Memory B cell (primary cell): ENCODE measurements at regions not wholly inside any gene's neighbourhood (a gene's known extent, or its start where the extent isn't known, plus 50 kb on each side); places are given as distances from the start of the nearest gene placed in this dataset.
A peak's percentile ranks its signal among the peaks of the same experiment; 100 is the strongest.

Experiments
- ATAC-seq: fragments of 150-1000 bp; cut with Tn5 transposase; 2 replicates; pipeline ENCODE4 v1.10.0; 2021; ENCODE audit warnings: low read depth, mild to moderate bottlenecking, moderate library complexity
- DNase-seq, 2 donors: peaks; one replicate each; pipeline ENCODE4 v3.0.0; 2022; ENCODE audit warnings: low spot score in 2 of 2
- H3K27ac Mint-ChIP-seq: one replicate; pipeline ENCODE4 v1.8.0; 2022; ENCODE audit warnings: mild to moderate bottlenecking, moderate library complexity, mixed read lengths
- H3K27me3 Mint-ChIP-seq: one replicate; pipeline ENCODE4 v1.8.0; 2022; ENCODE audit warnings: mixed read lengths
- H3K36me3 Mint-ChIP-seq: one replicate; pipeline ENCODE4 v1.8.0; 2022; ENCODE audit warnings: mild to moderate bottlenecking, mixed read lengths
- H3K4me1 Mint-ChIP-seq: one replicate; pipeline ENCODE4 v1.8.0; 2022; ENCODE audit warnings: mixed read lengths
- H3K4me3 Mint-ChIP-seq: one replicate; pipeline ENCODE4 v1.8.0; 2022; ENCODE audit warnings: mild to moderate bottlenecking, moderate library complexity, mixed read lengths
- H3K9me3 Mint-ChIP-seq: one replicate; pipeline ENCODE4 v1.8.0; 2022; ENCODE audit warnings: mixed read lengths

GRCh38 chrX:39599339-39599738 lies 498.4 kb downstream of the BCOR start:
- no peaks in the 10 kb centered on the region for H3K4me1 Mint-ChIP-seq
- no peaks in the 10 kb centered on the region for H3K9me3 Mint-ChIP-seq
- no peak overlapping the region for H3K27ac Mint-ChIP-seq
- DNase-seq (no peak), ATAC-seq (no peak)
- H3K36me3 Mint-ChIP-seq = no peaks in the 10 kb centered on the region
- no peak overlapping the region for H3K4me3 Mint-ChIP-seq
- H3K27me3 Mint-ChIP-seq = peaks cover 8% of the 10 kb centered on the region

GRCh38 chrX:39600222-39600621 lies 497.5 kb downstream of the BCOR start:
- Mint-ChIP-seq H3K9me3 (no peaks in the 10 kb centered on the region), H3K27me3 (peaks cover 10% of the 10 kb centered on the region), H3K36me3 (peaks cover 2% of the 10 kb centered on the region), H3K27ac (no peak overlapping the region), H3K4me1 (no peaks in the 10 kb centered on the region), H3K4me3 (no peak overlapping the region)
- ATAC-seq (no peak), DNase-seq (no peak)

DNA sequence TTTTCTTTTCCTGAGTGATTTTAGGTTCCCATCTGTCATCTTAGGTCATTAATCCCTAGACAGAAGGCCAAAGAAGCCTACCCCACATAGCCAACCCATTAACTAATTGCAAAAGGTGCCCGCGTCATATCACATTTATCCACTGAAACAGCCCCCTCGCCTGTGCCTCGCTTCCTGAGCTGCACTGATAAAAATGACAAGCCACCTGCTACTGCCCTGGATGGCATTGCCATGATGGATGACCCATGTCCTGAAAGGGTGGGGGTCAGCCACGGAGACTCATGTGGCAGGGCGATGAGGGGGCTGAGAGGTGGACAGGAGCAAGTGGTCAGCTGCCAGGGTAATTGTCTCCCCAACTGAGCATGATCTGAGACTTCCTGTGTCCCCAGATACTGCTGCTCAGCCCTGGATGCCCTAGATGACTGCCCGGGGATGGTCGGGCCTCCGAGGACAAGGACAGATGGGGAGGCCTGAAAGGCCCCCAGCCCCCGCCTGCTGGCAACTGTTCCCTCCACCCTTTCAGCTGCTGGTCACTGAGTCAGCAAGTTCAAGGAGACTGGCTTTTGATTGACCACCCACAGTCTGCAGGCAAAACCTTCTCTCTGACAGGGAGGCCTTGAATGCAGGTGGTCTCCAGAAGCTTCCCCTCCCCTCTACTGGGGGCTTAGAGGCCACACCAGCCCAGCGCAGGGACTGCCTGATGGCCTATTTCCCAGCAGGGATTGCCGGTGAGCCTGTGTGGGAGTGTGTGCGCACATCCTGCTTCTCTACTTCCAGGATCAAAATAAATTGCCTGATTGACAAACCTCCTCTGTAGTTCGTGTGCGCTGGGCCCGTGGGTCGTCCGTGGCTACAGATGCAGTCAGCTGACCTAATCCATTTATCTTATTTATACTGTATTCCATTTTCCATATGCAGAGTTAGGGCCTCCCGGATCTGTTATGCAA lies 496.3 kb downstream of the BCOR start:
- no peak for DNase-seq
- Mint-ChIP-seq H3K4me3 (no peak overlapping the region), H3K36me3 (peaks cover 2% of the 10 kb centered on the region), H3K4me1 (no peaks in the 10 kb centered on the region), H3K27me3 (peaks cover 10% of the 10 kb centered on the region), H3K27ac (no peak overlapping the region), H3K9me3 (no peaks in the 10 kb centered on the region)
- ATAC-seq = no peak

GRCh38 chrX:39602195-39602594 lies 495.6 kb downstream of the BCOR start:
- H3K4me3 Mint-ChIP-seq = no peak overlapping the region
- peaks cover 10% of the 10 kb centered on the region for H3K27me3 Mint-ChIP-seq
- H3K9me3 Mint-ChIP-seq = no peaks in the 10 kb centered on the region
- peaks cover 2% of the 10 kb centered on the region for H3K36me3 Mint-ChIP-seq
- no peaks in the 10 kb centered on the region for H3K4me1 Mint-ChIP-seq
- DNase-seq (no peak), ATAC-seq (no peak)
- H3K27ac Mint-ChIP-seq = no peak overlapping the region

GRCh38 chrX:39603230-39603629 lies 494.5 kb downstream of the BCOR start:
- Mint-ChIP-seq H3K27ac (no peak overlapping the region), H3K4me1 (no peaks in the 10 kb centered on the region), H3K36me3 (peaks cover 2% of the 10 kb centered on the region), H3K4me3 (no peak overlapping the region), H3K9me3 (no peaks in the 10 kb centered on the region), H3K27me3 (peaks cover 10% of the 10 kb centered on the region)
- no peak for DNase-seq
- no peak for ATAC-seq

DNA sequence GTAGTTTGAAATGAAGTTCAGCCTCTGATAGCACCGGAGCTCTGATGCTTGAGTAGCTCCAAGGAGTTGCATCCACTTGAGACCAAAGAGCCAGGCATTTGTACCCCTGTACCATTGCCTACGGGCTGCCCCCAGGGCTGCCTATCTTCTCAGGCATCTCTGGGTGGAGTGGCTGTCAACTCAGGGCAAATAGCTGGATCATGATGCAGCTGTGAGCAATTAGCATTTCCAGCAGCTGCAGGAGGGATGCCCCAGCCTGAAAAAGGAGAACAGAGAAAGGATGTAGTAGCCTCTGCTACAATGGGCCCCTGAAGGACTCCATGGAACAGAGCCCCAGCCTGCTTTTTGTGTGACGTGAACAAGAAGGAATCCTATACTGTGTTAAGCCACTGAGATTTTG lies 492.6 kb downstream of the BCOR start:
- H3K27ac Mint-ChIP-seq = no peak overlapping the region
- ATAC-seq = no peak

DNA sequence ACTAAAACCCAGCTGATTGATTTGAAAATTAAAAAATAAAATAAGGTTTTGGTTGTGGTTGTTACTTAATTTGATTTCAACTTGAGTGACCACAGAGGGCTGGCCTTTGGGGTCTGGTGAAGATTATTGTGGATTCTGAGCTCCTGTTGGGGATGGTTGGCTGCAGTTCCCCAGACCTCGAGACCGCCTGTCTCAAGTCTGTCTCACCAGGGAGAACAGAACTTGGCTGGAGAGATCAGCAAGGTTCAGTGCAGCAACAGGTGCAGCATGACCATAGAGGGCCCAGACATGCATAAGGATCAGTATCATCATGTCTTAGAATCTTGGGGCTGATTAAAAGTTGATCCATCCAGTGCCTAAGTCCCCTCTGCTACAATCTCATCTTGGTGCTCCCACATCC lies 491.9 kb downstream of the BCOR start:
- H3K27ac Mint-ChIP-seq = no peak overlapping the region

More for the DNA sequence above, 492.6 kb downstream of the BCOR start:
- DNase-seq = no peak
- Mint-ChIP-seq H3K36me3 (peaks cover 2% of the 10 kb centered on the region), H3K27me3 (peaks cover 7% of the 10 kb centered on the region), H3K4me3 (no peak overlapping the region), H3K4me1 (no peaks in the 10 kb centered on the region), H3K9me3 (no peaks in the 10 kb centered on the region)

GRCh38 chrX:39609941-39610340 lies 487.8 kb downstream of the BCOR start:
- no peak overlapping the region for H3K4me3 Mint-ChIP-seq
- peaks cover 19% of the 10 kb centered on the region for H3K27me3 Mint-ChIP-seq
- no peaks in the 10 kb centered on the region for H3K36me3 Mint-ChIP-seq
- peaks cover 9% of the 10 kb centered on the region for H3K4me1 Mint-ChIP-seq
- ATAC-seq = no peak
- no peak overlapping the region for H3K27ac Mint-ChIP-seq
- H3K9me3 Mint-ChIP-seq = no peaks in the 10 kb centered on the region
- no peak for DNase-seq

More for the DNA sequence above, 491.9 kb downstream of the BCOR start:
- Mint-ChIP-seq H3K27me3 (peaks cover 11% of the 10 kb centered on the region), H3K4me3 (no peak overlapping the region), H3K9me3 (no peaks in the 10 kb centered on the region), H3K4me1 (no peaks in the 10 kb centered on the region), H3K36me3 (peaks cover 2% of the 10 kb centered on the region)
- ATAC-seq = no peak
- DNase-seq = no peak

GRCh38 chrX:39611468-39611867 lies 486.3 kb downstream of the BCOR start:
- no peak overlapping the region for H3K4me3 Mint-ChIP-seq
- no peaks in the 10 kb centered on the region for H3K36me3 Mint-ChIP-seq
- H3K4me1 Mint-ChIP-seq = peaks cover 9% of the 10 kb centered on the region
- no peaks in the 10 kb centered on the region for H3K9me3 Mint-ChIP-seq
- peaks cover 19% of the 10 kb centered on the region for H3K27me3 Mint-ChIP-seq
- DNase-seq (no peak), ATAC-seq (no peak)
- no peak overlapping the region for H3K27ac Mint-ChIP-seq

DNA sequence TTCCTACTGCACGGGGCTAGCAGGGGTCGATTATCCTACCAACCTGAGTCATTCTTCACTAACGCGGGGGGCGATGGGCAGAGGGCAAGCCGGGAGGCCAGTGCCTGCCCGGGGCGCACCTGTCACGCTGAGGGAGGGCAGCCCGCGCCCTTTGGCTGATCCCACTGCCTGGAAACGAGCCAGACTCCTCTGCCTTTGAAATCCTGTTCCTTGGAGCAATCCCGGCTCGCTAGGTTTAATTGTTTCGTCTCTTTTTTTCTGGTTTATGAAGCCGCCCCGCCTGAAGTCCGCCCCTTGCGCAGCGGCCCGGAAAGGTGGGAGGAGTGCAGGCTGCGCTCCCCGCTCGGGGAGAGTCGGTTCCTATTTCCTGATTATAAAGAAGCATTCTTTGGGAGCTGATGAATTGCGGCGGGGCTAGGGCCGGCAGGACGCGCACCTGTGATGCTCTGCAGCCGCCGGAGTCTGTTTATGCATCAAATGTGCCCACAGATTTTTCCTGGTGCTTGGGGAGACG lies 484.2 kb downstream of the BCOR start:
- peak overlapping the region; percentile 75 for H3K4me3 Mint-ChIP-seq
- DNase-seq (no peak), ATAC-seq (no peak)
- H3K9me3 Mint-ChIP-seq = no peaks in the 10 kb centered on the region
- peaks cover 9% of the 10 kb centered on the region for H3K4me1 Mint-ChIP-seq
- peaks cover 32% of the 10 kb centered on the region for H3K27me3 Mint-ChIP-seq
- H3K27ac Mint-ChIP-seq = no peak overlapping the region
- no peaks in the 10 kb centered on the region for H3K36me3 Mint-ChIP-seq

GRCh38 chrX:39613997-39614679 lies 483.6 kb downstream of the BCOR start:
- H3K9me3 Mint-ChIP-seq = no peaks in the 10 kb centered on the region
- H3K27me3 Mint-ChIP-seq = peaks cover 32% of the 10 kb centered on the region
- DNase-seq (no peak), ATAC-seq (peak; percentile 67)
- H3K4me1 Mint-ChIP-seq = peaks cover 9% of the 10 kb centered on the region
- peak overlapping the region; percentile 66 for H3K4me3 Mint-ChIP-seq
- no peaks in the 10 kb centered on the region for H3K36me3 Mint-ChIP-seq
- peak overlapping the region; percentile 37 for H3K27ac Mint-ChIP-seq

DNA sequence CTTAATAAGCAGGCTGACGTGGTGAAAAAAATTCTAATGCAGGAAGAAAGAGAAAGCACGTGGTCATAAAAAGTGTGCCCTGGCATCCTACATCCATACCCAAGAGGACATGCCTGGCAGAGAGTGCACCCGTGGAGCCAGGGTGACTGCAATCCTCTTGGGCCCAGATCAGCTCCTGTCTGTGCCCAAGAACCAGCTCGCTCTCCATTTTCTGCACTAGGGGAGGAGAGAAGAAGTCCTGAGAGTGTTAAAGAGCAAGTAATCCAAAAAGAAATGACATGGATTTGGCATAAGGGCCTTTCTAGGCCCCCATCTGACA lies 483.1 kb downstream of the BCOR start:
- Mint-ChIP-seq H3K4me1 (peaks cover 9% of the 10 kb centered on the region), H3K27me3 (peaks cover 32% of the 10 kb centered on the region), H3K9me3 (no peaks in the 10 kb centered on the region), H3K4me3 (peak overlapping the region; percentile 66), H3K36me3 (no peaks in the 10 kb centered on the region), H3K27ac (peak overlapping the region; percentile 37)
- ATAC-seq (no peak), DNase-seq (no peak)

GRCh38 chrX:39616098-39616729 lies 481.5 kb downstream of the BCOR start:
- no peak for DNase-seq
- H3K36me3 Mint-ChIP-seq = no peaks in the 10 kb centered on the region
- H3K9me3 Mint-ChIP-seq = peaks cover 2% of the 10 kb centered on the region
- ATAC-seq = peak; percentile 67
- H3K27ac Mint-ChIP-seq = no peak overlapping the region
- peaks cover 28% of the 10 kb centered on the region for H3K27me3 Mint-ChIP-seq
- H3K4me3 Mint-ChIP-seq = no peak overlapping the region
- H3K4me1 Mint-ChIP-seq = peaks cover 9% of the 10 kb centered on the region

- ATAC-seq = no peak
- H3K9me3 Mint-ChIP-seq = peaks cover 2% of the 10 kb centered on the region
- peaks cover 9% of the 10 kb centered on the region for H3K4me1 Mint-ChIP-seq
- H3K27me3 Mint-ChIP-seq = peaks cover 26% of the 10 kb centered on the region
- no peaks in the 10 kb centered on the region for H3K36me3 Mint-ChIP-seq
- no peak for DNase-seq
- H3K4me3 Mint-ChIP-seq = no peak overlapping the region
- no peak overlapping the region for H3K27ac Mint-ChIP-seq
These were observed 481.0 kb downstream of the BCOR start for GRCh38 chrX:39616731-39617130.
